Prostate gland (tissue), 2 donors: ENCODE measurements at regions not wholly inside any gene's neighbourhood (a gene's known extent, or its start where the extent isn't known, plus 50 kb on each side); places are given as distances from the start of the nearest gene placed in this dataset.

ENCODE experiments used
- POLR2A ChIP-seq: fragments of 450-650 bp; IDR thresholded peaks from one replicate; pipeline ENCODE4 v1.6.1; 2016; ENCODE audit warnings: antibody characterized with exemption, mild to moderate bottlenecking
- POLR2AphosphoS5 ChIP-seq: sonication (generic); formaldehyde crosslinking; IDR thresholded peaks from one replicate; pipeline ENCODE4 v1.6.1; 2017; ENCODE audit warnings: antibody characterized with exemption
- TF ChIP-seq, protein P1 (sequence below), 4 experiments: fragments of 200-600 bp in 2 of 4; fragments of 450-650 bp in 2 of 4; sonication (generic) in 2 of 4; IDR thresholded peaks; 1 replicate in 3 of 4; 2 replicates in 1 of 4; pipeline ENCODE4 v1.5.1; 2016 to 2019; ENCODE audit warnings: antibody characterized with exemption in 4 of 4, mild to moderate bottlenecking in 2 of 4, moderate library complexity in 2 of 4

DNA sequence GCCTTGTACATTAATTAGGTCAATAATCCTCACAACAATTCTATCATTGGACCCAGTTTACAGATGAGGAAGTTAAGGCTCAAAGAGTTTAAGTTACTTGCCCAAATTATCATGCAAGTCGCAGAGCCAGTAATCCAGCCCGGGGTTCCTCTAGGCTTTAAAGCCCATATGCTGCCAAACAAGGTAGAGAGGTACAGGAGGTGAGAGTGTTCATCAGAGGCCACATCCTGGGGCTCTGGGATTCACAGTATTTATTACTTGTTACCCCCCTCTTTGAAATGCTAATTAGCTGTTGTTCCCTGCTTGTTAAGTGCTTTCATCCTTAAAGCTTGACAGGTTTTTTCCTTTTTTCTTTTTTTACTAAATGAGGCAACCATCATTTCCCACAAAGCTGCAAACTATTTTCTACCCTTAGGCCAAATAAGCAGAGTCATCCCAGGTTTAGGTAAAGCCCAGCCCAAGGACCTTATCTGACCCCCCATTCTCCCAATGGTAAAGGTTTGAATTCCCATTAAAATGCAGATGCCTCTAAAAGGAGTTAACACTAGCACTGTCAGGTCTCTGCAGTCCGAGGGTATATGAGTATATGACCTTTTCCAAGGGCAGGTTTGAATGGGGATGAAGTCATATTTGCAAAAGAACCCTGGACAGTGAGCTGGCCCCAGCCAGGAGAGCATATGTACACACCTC lies 150.3 kb downstream of the SOX3 start:
- TF ChIP-seq, protein P1, sequence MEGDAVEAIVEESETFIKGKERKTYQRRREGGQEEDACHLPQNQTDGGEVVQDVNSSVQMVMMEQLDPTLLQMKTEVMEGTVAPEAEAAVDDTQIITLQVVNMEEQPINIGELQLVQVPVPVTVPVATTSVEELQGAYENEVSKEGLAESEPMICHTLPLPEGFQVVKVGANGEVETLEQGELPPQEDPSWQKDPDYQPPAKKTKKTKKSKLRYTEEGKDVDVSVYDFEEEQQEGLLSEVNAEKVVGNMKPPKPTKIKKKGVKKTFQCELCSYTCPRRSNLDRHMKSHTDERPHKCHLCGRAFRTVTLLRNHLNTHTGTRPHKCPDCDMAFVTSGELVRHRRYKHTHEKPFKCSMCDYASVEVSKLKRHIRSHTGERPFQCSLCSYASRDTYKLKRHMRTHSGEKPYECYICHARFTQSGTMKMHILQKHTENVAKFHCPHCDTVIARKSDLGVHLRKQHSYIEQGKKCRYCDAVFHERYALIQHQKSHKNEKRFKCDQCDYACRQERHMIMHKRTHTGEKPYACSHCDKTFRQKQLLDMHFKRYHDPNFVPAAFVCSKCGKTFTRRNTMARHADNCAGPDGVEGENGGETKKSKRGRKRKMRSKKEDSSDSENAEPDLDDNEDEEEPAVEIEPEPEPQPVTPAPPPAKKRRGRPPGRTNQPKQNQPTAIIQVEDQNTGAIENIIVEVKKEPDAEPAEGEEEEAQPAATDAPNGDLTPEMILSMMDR (IDR thresholded peaks at IDR 0.05) = no peak
- TF ChIP-seq POLR2A (no peak), POLR2AphosphoS5 (no peak)
